GM18520 (cell line): ENCODE measurements at regions not wholly inside any gene's neighbourhood (a gene's known extent, or its start where the extent isn't known, plus 50 kb on each side); places are given as distances from the start of the nearest gene placed in this dataset.
"Not testable (repeated sequence)": the region's sequence is repeated elsewhere in the genome, so short reads cannot be mapped to it uniquely, and the experiment has no call there.

Experiments
- ATAC-seq: cut with Tn5 transposase; IDR thresholded peaks from one replicate; pipeline ENCODE4 v1.9.1; 2021; ENCODE audit not compliant: unreplicated experiment

DNA sequence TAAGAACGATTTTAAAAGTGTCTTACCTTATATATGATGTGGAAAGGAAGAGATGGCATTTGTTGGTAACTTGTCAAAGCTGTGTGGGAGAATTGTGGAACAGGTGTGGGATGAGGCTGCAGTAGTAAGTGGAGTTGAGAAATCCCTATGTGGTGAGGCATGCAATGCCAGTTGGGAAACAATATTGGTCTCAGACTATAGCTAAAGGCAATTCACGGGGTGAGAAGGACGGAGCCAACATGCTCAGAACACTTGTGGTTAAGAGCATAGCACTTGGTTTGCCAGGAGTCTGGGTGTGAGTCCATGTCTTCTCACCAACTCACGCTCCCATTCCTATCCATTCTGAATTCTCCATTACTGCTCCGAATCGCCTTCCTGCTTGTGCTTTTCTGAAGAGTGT, 615.6 kb upstream of the ADAMTS9 start:
- ATAC-seq: no peak

DNA sequence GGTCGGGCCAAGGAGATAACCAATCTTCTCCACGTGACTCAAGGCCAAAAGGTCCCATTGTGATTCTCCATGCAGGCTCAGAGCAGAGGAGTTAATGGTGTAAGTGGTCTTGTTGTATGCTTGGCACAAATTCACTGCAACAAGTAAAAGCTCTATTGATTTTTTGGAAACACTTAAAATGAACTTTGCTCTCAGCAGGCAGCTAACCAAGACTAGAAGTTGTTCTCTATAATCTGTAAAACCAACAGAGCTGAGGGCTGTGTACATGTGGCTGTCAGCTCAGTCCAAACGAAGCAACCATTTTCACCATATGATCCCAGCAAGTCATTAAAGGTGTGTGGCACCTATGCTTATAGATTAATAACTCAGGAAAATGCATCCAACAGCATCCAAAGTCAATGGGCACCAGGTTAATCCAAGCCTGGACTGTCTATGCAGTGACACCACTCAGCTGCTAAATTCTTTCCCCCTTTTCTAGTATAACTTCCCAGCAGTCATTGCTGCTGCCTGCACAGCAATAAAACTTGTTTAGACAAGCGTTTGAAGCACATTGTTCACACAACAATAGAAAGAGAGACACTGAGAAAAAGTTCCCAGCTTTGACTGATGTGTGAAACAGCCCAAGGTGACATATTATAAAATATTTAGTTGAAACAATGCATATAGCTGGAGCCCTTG, 603.8 kb upstream of the ADAMTS9 start:
- no peak for ATAC-seq

DNA sequence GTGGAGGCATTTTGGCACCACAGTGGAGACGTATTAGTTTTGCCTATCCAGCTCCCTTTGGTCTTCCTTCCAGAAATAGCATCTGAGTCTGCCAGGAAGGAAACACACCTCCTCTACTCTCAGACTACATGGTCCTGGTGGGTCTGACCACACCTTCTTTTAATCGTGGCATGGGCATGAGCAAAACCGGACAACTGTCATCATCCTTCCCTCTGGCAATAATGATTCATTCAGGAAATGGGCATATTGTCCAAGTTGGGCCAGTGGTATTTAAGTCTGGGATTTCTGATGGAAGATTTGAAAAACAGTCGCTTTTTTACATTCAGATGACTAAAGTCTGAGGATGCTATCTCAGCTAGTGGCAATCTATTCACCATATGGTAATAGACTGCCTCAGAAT, 601.0 kb upstream of the ADAMTS9 start:
- ATAC-seq: no peak

DNA sequence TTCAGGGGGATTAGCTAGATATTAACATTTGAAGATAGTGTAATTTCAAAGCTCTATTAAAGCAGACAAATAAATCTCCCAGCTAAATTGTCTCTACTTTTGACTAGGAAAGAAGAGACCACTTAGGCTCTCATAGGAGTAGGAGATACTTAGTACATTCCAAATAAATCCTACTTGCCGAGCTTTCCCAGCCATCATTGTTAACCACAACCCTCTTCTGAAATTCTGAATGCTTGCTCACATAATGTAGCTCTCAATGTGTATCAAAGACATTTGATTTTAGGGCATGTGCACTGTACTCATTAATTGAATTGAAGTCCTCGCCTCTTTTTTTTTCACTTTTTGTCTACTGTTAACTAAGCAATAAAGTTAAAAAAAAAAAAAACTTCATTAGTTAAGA, 598.2 kb upstream of the ADAMTS9 start:
- no peak for ATAC-seq

DNA sequence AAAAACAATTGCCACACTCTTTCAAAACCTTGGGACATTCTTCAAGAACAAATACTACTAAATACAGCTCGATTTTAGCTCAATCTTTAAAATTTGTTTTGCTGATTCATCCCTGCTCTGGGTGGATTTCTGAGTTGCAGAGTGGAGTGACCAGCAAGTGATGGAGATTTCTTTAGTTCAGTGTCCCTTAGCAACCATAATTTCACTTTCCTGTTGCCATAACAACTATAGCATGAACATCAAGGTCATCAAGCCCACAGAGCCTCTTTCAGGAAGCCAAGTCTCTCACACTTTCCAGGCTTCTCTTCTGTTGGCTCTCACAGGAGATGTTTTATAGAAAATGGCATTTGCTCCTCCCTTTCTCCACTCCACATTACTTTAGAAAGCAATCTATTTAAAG, 597.2 kb upstream of the ADAMTS9 start:
- no peak for ATAC-seq

DNA sequence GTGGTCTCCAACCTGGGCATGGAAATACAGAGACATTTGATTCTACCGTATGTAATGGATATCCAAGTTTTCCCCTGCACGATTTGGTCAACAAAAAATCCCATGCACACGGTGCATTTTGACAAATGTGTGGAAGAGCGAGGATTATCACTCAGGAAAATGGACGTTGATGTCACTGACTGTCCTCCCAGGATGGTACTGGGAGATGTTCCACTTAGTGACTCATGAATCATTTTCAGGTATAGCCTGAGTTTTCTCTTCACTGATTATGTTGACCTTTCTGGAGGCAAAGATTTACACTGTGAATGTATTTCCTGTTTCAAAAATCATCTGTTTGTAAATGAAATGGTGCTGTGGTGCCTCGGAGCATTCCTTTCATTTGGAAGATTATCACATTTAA, 596.7 kb upstream of the ADAMTS9 start:
- no peak for ATAC-seq

DNA sequence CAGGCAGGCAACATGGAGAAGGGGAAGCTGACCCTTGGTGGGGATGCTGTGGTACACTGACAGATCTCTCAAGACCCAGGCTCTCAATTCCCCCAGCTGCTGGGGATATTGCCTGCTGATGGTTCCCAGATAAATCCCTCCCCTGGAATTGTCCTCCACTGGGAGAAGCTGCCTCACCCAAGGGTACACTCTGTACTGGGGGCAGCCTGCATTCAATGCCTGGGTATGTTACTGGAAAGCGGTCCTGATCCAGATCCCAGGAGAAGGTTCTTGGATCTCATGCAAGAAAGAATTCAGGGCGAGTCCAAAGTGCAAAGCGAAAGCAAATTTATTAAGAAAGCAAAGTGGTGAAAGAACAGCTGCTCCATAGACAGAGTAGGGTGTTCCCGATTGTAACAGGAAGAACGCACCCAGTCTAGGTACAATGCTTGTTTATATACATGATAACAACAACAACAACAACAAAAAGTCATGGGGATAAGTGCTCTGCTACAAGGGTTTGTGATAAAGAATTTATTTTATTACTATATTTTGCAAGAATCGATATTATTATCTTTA, 591.5 kb upstream of the ADAMTS9 start:
- ATAC-seq: no peak

DNA sequence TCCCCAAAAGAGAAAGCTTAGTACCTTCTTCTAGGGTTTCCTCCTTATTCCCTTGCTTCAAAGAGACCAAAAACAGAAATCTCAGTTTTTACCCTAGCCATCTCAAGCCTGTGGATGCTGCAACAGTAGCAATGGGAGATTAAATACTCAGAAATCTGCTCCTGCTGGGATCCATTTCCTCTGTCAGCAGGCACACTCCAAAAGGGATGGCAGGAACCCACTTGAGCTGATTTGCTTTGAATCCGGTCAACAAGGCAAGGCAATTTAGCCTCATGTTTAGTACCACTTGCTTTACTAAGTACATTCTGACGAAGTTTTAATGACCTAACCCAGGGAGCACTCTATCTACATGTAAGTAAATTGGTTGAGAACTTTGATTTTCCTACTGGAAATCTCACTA, 590.0 kb upstream of the ADAMTS9 start:
- ATAC-seq: no peak

DNA sequence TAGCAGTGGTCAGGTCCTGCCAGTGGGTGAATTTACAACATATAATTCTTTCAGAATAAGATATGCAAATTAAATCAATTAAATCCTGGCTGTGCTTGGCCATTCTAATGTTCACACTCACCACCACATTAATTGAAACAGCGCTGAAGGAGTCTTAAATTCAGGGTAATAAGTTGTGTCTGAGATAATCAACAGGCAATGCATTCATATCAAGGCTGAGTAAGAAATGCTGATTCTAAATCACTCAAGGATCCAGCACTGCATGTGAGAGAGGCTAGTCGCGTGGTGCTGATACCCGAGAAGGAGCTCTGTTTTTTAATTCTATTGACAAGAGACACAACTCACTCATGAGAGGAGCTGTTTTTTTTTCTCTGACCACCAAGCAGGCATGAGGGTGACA, 588.8 kb upstream of the ADAMTS9 start:
- ATAC-seq: no peak

DNA sequence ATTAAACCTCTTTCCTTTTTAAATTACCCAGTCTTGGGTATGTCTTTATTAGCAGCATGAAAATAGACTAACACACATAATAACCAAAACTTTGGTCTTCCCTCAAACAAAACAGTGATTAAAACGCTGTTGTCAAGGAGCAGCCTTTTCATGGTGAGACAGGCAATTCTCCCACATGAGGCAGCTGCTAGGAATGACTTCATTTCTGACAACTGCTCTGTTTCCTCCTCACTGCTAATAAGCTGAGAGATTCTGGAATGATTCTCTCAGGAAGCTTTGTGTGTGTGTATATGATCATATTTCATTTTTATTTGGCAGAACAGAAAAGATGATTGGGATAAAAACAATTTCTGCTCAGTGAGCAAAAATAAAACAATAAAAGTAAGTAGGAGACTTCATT, 580.6 kb upstream of the ADAMTS9 start:
- no peak for ATAC-seq

DNA sequence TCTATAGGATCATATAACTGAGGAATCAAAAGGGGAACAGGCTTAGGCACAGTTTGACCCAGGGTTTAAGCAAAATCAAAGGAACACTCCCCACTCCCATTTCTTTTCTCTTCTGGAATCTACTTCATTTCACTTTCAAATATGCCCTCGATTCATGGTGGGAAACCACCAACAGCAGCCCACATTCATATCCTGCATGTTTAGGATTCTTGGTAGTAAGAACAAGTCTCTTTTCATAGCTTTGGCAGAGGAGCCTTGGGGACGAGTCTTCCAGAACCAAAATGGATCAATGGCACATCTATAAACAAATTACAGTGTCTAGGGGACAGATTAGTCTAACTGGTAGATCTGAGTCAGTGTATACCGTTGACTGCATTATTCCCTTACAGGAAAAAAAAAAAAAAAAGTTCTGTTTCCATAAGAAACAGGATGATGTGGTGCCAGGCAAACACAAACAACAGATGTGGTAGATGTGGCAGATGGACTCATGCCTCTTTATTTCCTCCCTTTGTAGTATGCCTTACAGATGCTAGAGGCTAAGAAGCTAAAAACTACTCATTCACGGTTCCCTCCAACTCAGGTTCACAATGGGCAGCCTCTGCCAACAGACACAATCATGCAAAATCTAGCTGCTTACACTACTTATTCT, 578.3 kb upstream of the ADAMTS9 start:
- ATAC-seq: no peak

DNA sequence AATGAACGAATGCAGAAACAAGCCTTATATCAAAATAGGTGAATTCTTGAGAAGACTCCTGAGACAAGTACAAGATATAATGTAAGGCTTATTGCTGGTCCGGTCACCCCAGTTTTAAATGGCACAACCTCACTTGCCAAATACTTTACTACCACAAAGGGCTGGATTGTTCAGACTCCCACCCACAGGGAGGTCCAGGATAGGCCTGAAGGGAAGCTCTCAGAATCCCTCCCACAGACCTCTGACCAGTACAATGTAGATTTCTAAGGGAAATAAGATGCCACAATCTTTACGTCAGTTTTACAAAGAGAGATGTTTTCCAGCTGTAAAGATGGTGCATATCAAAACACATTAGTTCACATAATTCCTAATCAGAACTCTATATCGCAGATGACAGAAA, 577.7 kb upstream of the ADAMTS9 start:
- ATAC-seq: no peak

DNA sequence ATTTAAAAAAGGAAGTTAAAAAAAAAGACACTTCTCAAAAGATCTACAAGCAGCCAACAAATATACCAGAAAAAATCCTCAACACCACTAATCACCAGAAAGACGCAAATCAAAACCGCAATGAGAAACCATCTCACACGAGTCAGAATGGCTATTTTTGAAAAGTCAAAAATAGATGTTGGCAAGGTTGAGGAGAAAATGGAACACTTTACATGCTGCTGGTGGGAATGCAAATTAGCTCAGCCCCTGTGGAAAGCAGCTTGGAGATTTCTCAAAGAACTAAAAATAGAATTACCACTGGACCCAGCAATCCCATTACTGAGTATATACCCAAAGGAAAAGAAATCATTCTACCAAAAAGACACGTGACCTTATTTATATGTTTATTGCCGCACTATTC, 574.7 kb upstream of the ADAMTS9 start:
- no peak for ATAC-seq

DNA sequence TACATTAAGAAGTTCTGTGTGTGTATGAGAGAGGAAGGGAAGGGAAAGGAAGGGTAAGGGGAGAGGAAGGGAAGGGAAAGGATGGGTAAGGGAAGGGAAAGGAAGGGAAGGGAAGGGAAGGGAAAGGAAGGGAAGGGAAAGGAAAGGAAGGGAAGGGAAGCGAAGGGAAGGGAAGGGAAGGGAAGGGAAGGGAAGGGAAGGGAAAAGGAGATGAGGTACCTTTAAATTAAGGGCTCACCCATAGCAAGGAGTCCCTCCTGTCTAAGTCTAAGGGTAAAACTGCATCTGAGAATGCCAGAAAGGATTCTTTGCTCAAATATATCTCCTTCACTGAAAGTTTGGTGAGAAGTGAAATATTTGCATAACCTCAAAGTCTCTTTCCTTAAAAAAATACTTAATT, 572.1 kb upstream of the ADAMTS9 start:
- no peak for ATAC-seq

DNA sequence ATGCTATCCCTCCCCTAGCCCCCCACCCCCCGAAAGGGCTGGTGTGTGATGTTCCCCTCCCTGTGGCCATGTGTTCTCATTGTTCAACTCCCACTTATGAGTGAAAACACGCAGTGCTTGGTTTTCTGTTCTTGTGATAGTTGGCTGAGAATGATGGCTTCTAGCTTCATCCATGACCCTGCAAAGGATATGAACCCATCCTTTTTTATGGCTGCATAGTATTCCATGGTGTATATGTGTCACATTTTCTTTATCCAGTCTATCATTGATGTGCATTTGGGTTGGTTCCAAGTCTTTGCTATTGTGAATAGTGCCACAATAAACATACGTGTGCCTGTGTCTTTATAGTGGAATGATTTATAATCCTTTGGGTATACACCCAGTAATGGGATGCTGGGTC, 565.1 kb upstream of the ADAMTS9 start:
- not testable (repeated sequence) for ATAC-seq

DNA sequence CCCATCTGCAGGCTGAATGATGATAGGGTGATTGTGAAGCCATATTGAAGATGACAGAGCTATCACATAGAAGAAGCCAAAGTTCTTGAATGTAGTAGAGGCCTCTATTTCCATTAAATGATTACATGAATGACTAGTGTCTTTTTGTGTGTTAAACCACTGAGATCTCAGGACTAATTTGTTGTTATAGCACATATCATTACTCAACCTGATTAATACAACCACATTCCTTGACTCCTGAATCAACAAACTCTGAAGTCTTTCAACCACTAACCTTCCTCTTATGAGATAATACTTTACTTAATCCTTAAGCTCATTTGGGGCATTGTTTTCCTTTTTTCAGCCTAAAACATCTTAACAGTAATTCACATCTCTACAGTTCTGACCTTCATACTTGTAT, 564.5 kb upstream of the ADAMTS9 start:
- no peak for ATAC-seq

DNA sequence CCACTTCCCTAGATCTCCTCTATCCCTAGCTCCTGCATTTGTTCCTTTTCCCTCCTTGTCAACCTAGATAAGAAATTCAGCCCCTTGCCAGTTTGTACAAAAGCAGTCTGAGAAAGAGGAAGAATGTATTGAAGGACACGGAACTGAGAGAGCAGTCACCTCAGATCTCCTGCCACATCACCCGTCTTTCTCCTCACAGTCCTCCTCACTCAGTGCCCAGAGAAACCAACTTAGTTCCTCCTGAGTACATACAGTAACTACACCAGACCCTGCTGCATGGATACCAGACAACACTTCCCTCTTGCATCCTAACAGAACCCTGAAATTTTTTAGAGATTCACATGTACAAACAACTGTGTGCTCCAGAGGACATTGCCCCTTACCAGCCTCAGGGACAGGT, 563.6 kb upstream of the ADAMTS9 start:
- no peak for ATAC-seq

DNA sequence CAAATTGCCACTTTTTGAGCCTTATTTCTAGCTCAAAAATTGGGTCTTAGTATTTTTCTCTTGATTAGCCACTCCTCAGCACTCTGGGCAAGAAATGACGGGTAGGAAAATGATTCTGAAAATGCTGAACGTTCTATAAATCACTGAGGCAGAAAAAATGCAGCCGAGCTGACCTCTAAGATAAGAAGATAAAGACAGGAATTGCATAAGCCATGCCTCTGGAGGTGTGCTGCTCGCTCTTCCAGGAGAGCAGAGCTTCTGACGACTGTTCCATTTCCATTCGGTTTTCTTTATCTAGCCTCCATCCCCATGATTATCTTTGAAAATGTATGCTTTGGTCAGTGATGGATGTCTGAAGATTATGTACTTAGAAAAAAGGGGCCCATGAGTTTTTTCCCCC, 558.8 kb upstream of the ADAMTS9 start:
- no peak for ATAC-seq

DNA sequence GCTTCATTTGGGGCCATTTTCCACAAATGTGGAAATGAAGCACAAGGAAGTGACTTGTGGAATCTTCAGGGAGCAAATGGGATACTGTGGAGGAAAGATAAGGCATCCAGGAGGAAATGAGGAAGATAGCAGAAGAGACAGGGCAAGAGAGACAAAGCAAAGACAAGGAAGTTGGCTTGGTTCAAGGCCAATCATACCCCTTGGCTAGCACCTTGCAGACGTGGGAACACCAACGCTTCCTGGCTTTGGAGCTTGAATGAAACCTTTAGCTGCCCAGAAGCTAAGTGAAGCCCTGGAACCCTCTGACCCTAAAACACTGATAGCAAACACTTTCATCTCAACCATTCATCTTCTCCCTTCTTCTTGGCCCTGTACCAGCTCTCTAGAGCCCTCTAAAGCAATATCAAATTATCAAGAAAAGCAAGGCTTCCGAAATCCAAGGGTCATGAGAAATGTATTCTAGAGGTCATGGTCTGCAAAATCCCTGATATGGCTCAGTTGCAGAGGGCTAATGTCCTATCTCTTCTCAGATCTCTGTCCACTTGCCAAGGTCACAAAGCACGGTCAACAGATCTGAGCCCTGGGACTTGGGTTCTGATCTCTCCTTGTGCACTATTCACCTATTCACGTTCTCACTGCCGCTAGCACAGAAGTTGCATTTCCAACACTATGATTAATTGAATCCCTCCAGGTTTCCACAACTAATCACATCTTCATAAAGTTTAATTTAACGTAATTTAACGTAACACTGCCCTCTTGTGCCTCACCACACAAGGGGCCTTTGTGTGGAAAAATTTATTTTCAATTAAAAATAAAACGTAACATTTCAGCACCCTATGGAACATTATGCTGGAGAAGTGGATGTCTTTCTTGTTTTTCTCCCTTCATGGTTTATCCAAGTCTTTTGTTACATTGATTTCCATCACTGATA, 557.6 kb upstream of the ADAMTS9 start:
- no peak for ATAC-seq

DNA sequence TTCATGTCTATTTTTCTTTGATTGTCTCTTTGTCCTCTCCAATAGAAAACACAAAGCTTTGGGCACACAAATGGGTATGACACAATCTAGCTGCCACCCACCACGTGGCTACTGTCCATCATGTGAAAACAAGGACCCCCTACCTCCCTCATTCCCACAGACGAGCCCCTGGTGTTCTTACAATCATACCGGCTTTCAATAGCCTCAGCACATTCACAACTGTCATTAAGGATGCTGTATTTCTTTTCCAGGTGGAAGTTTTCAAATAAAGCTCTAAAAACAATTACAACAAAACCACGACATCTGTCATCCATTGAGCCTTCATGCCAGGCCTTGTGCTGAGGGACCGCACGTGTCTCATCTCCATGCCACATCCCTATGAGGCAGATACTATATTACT, 552.6 kb upstream of the ADAMTS9 start:
- no peak for ATAC-seq

DNA sequence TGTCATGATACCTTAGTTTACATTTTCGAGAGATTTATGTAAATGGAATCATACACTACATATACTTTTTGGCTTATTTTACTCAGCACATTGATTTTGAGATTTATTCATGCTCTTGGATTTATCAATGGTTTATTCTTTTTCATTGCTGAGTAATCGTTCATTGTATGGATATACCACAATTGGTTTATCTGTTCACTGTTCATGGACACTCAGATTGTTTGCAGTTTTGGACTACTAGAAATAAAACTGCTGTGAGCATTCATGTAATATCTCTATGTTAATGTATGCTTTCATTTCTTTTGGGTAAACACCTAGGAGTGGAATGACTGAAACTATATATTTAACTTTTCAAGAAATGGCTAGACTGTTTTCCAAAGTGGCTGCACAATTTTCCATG, 550.9 kb upstream of the ADAMTS9 start:
- no peak for ATAC-seq

DNA sequence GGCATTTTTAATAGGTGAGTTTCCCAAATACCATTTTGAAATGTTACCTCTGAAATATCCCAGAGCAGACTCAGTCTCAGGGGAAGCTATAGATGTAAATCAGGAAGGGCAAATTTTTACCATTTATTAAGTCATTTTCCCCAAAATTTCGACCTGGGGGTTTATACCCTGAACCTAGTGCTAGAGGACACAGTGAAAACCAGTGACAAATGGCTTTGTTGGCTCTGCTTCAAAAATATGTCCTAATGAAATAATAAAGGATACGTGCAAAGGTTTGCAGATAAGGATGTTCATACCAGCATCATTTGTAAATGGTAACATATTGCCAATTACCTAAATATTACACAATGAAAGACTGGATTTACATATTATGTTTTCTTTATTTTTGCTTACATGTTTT, 546.7 kb upstream of the ADAMTS9 start:
- ATAC-seq: no peak
